ENCODE measurements at regions not wholly inside any gene's neighbourhood (a gene's known extent, or its start where the extent isn't known, plus 50 kb on each side); places are given as distances from the start of the nearest gene placed in this dataset.

- TF ChIP-seq YY1 (IDR thresholded peaks at IDR 0.05; ENCODE audit: insufficient read depth, insufficient read length) (no peak), SUZ12 (IDR thresholded peaks at IDR 0.05; ENCODE audit: extremely low read depth, insufficient read depth, insufficient read length) (no peak)
These were observed 410.2 kb downstream of the MATN1 start for GRCh38 chr1:30313176-30313575.

All from NT2/D1 (cell line).